Stomach (tissue), 8 donors: ENCODE measurements at regions not wholly inside any gene's neighbourhood (a gene's known extent, or its start where the extent isn't known, plus 50 kb on each side); places are given as distances from the start of the nearest gene placed in this dataset.
A peak's percentile ranks its signal among the peaks of the same experiment; 100 is the strongest.

ENCODE experiments used
- DNase-seq, 2 donors: peaks; one replicate each; pipeline versions ENCODE4 v3.0.0 to v3.0.0-alpha.2; 2013 to 2019
- H3K27ac ChIP-seq, 5 donors: fragments of 200-600 bp in 4 of 5; sonication (generic) in 4 of 5; one replicate each; pipeline ENCODE4 v1.5.1; 2013 to 2019; ENCODE audit warnings: mild to moderate bottlenecking in 1 of 5, moderate library complexity in 1 of 5
- H3K27me3 ChIP-seq, 3 donors: fragments of 200-600 bp; sonication (generic); one replicate each; pipeline ENCODE4 v1.5.1; 2017 to 2019; ENCODE audit warnings: mixed run types in 1 of 3
- H3K36me3 ChIP-seq, 4 donors: fragments of 200-600 bp; sonication (generic); 1 replicate in 3 of 4; 2 replicates in 1 of 4; pipeline ENCODE4 v1.5.1; 2016 to 2019
- H3K4me1 ChIP-seq, 4 donors: fragments of 200-600 bp; sonication (generic); one replicate each; pipeline ENCODE4 v1.5.1; 2016 to 2019
- H3K4me3 ChIP-seq, 4 donors: fragments of 200-600 bp; sonication (generic) in 3 of 4; one replicate each; pipeline ENCODE4 v1.5.1; 2016 to 2019; ENCODE audit warnings: mild to moderate bottlenecking in 1 of 4
- H3K9me3 ChIP-seq, 4 donors: fragments of 200-600 bp; sonication (generic); one replicate each; pipeline ENCODE4 v1.5.1; 2016 to 2019
- CTCF ChIP-seq, 7 experiments: fragments of 450-650 bp in 4 of 7; fragments of 200-600 bp in 3 of 7; sonication (generic) in 3 of 7; IDR thresholded peaks; one replicate each; pipeline ENCODE4 v1.5.1; 2016 to 2019; ENCODE audit warnings: antibody characterized with exemption in 7 of 7, control low read depth in 2 of 7, mild to moderate bottlenecking in 1 of 7
- EP300 ChIP-seq: sonication (generic); formaldehyde crosslinking; IDR thresholded peaks from one replicate; pipeline ENCODE4 v1.6.1; 2017; ENCODE audit warnings: antibody characterized with exemption
- POLR2A ChIP-seq, 4 donors: fragments of 450-650 bp; IDR thresholded peaks; one replicate each; pipeline ENCODE4 v1.6.1; 2016; ENCODE audit warnings: antibody characterized with exemption in 4 of 4, control low read depth in 2 of 4, mild to moderate bottlenecking in 1 of 4, moderate library complexity in 1 of 4
- POLR2AphosphoS5 ChIP-seq, 3 donors: sonication (generic); formaldehyde crosslinking; IDR thresholded peaks; one replicate each; pipeline ENCODE4 v1.6.1; 2016; ENCODE audit warnings: antibody characterized with exemption in 3 of 3
- WGBS, 5 donors: extraction: QIAGEN DNeasy Blood & Tissue Kit in 3 of 5; methylation state at CpG; one replicate each; pipeline versions ENCODE4 v1.1.5 to v1.1.7; 2013 to 2018; 5-methylcytosine and 5-hydroxymethylcytosine counted together
- intact Hi-C: fragments of 100-400 bp; cut with DNase I; formaldehyde crosslinking; loops from one replicate; pipeline ENCODE4 v1.15.1; 2023; ENCODE audit warnings: low total_unique reads
- donor health status: healthy with polysubstance abuse.
- donor health status: Bipolar disorder and iron deficiency.
- donor health status: healthy.

GRCh38 chrX:147550217-147550616, 361.5 kb upstream of the FMR1 start:
- intact Hi-C loops: no loop called here
- 6 to 12% (median 8%) methylated on average over 3 of the region's 3 CpGs for WGBS, 5 donors
- Histone ChIP-seq H3K4me1 (no peaks in the 10 kb centered on the region), H3K27me3 (no peaks in the 10 kb centered on the region), H3K36me3 (no peaks in the 10 kb centered on the region), H3K27ac (no peak overlapping the region), H3K4me3 (no peak overlapping the region), H3K9me3 (no peaks in the 10 kb centered on the region)
- DNase-seq: peak in 1 of 2 donors; percentile 23
- TF ChIP-seq CTCF (IDR thresholded peaks at IDR 0.05): no peak

DNA sequence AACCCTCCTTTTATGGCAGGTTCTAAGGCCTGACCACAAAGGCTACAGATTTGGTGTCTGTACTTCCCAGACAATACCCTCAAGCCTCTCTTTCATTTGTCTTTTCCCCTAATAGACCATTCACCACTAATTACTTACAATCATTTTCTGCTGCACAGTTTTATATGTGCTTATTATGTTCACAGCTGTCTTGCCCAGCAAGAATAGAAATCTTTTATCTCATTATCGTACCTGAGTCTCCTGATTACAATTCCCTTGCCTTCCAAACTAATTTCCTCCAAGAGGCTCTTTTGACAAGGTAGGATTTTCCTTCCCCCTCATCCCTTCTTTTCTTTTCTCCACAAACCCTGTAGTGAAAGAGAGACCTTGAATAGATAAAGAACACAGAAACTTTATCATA, 352.5 kb upstream of the FMR1 start:
- H3K4me1 ChIP-seq: no peaks in the 10 kb centered on the region
- DNase-seq: no peak
- no peak overlapping the region for H3K27ac ChIP-seq
- WGBS, 5 donors: 51 to 71% (median 53%) methylated on average over 1 of the region's 1 CpG
- no peak overlapping the region for H3K4me3 ChIP-seq
- TF ChIP-seq POLR2A (IDR thresholded peaks at IDR 0.05): no peak
- H3K27me3 ChIP-seq: no peaks in the 10 kb centered on the region
- intact Hi-C loops: no loop called here
- no peaks in the 10 kb centered on the region for H3K36me3 ChIP-seq
- H3K9me3 ChIP-seq: no peaks in the 10 kb centered on the region

DNA sequence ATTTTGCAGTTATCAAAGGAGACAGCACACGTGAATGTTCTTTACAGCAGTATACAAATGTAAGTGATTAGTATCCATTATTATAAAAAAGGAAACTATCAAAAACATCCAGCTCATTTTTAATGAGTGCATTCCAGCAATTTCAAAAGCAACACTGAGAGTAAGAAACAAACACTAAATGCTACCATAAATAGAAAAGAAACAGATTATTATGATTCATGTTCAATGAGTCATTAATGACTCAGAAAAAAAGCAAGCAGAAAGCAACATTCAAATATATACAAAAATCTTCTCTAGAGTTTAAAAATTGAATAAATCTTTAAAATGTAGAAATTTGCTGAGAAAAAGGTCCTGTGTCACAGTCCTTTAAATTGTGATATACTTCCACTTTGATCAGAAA, 346.5 kb upstream of the FMR1 start:
- Histone ChIP-seq H3K4me1 (no peaks in the 10 kb centered on the region), H3K27ac (no peak overlapping the region), H3K27me3 (no peaks in the 10 kb centered on the region), H3K4me3 (no peak overlapping the region), H3K36me3 (no peaks in the 10 kb centered on the region), H3K9me3 (no peaks in the 10 kb centered on the region)
- 49 to 76% (median 61%) methylated on average over 1 of the region's 1 CpG for WGBS, 5 donors
- no peak for DNase-seq
- TF ChIP-seq CTCF (IDR thresholded peaks at IDR 0.05) (no peak), POLR2AphosphoS5 (IDR thresholded peaks at IDR 0.05) (no peak), POLR2A (IDR thresholded peaks at IDR 0.05) (no peak), EP300 (no peak)
- intact Hi-C loops: no loop called here

- intact Hi-C loops: no loop called here
- TF ChIP-seq POLR2AphosphoS5 (IDR thresholded peaks at IDR 0.05): no peak
- no peak for TF ChIP-seq POLR2A (IDR thresholded peaks at IDR 0.05)
- TF ChIP-seq CTCF (IDR thresholded peaks at IDR 0.05): no peak
- TF ChIP-seq EP300: no peak
- Histone ChIP-seq H3K27me3 (no peaks in the 10 kb centered on the region), H3K4me1 (no peaks in the 10 kb centered on the region), H3K4me3 (no peak overlapping the region), H3K9me3 (no peaks in the 10 kb centered on the region), H3K36me3 (no peaks in the 10 kb centered on the region), H3K27ac (no peak overlapping the region)
- no peak for DNase-seq
- 13 to 46% (median 23%) methylated on average over 1 of the region's 1 CpG for WGBS, 5 donors
Observed at GRCh38 chrX:147570483-147570882, 341.2 kb upstream of the FMR1 start.

- H3K27me3 ChIP-seq: no peaks in the 10 kb centered on the region
- intact Hi-C loops: no loop called here
- WGBS, 5 donors: 50 to 100% (median 70%) methylated on average over 2 to 4 of the region's 4 CpGs
Observed at GRCh38 chrX:147573266-147573665, 338.5 kb upstream of the FMR1 start.

More at GRCh38 chrX:147573266-147573665, 338.5 kb upstream of the FMR1 start:
- TF ChIP-seq CTCF (IDR thresholded peaks at IDR 0.05) (no peak), EP300 (no peak)
- no peaks in the 10 kb centered on the region for H3K36me3 ChIP-seq
- H3K4me1 ChIP-seq: no peaks in the 10 kb centered on the region
- no peak overlapping the region for H3K4me3 ChIP-seq
- DNase-seq: no peak
- no peaks in the 10 kb centered on the region for H3K9me3 ChIP-seq
- H3K27ac ChIP-seq: no peak overlapping the region
